ENCODE measurements at regions not wholly inside any gene's neighbourhood (a gene's known extent, or its start where the extent isn't known, plus 50 kb on each side); places are given as distances from the start of the nearest gene placed in this dataset.

- no peak overlapping the region for H2BK5ac ChIP-seq (ENCODE audit: low read depth, low read length, poor library complexity, severe bottlenecking)
- H2AFZ ChIP-seq (replicated peaks; ENCODE audit: low read length, poor library complexity) = no peak overlapping the region
- ChIA-PET CTCF (no interaction called here), POLR2A (ENCODE audit: unreplicated experiment) (interaction anchor here (0.6 kb wide), 1 partner anchor 9 kb away, joined by 7 read pairs; no protein-coding TSS in a partner anchor)
- no peak overlapping the region for H3K27ac ChIP-seq (ENCODE audit: insufficient read depth, low read length)
- H3K56ac ChIP-seq (ENCODE audit: extremely low read depth, insufficient read depth, low read length) = no peak overlapping the region
- intact Hi-C loops (cut with micrococcal nuclease) = no loop called here
- BruUV-seq (replicated peaks) = no TSS peak
- dilution Hi-C loops (cut with HindIII; ENCODE audit: low sequenced_read_pairs, unreplicated experiment) = no loop called here
- H3K4me1 ChIP-seq (ENCODE audit: control insufficient read depth, insufficient read depth, low read length) = no peaks in the 10 kb centered on the region
- ATAC-seq (ENCODE audit: low read depth) (no peak), DNase-seq (no peak)
- H3K14ac ChIP-seq (replicated peaks; ENCODE audit: low read depth, low read length) = no peak overlapping the region
- no peaks in the 10 kb centered on the region for H3K9me1 ChIP-seq (ENCODE audit: insufficient read depth, low read length)
- H4K5ac ChIP-seq (ENCODE audit: low read depth, low read length) = no peak overlapping the region
- H2AK9ac ChIP-seq (replicated peaks; ENCODE audit: low read depth, low read length, poor library complexity) = no peak overlapping the region
- H2AK5ac ChIP-seq (ENCODE audit: low read depth, low read length) = no peak overlapping the region
- H3K4ac ChIP-seq (ENCODE audit: low read depth, low read length) = no peak overlapping the region
- WGBS, 2 experiments (ENCODE audit: extremely low coverage in 2 of 2, insufficient read length in 1 of 2) = 57% methylated on average over 1 of the region's 3 CpGs; no CpG with 5 or more reads in 1 of the 2 experiments
- no peak overlapping the region for H4K8ac ChIP-seq (ENCODE audit: low read depth in 2 of 2, low read length in 2 of 2)
- in situ Hi-C loops (cut with MboI; ENCODE audit: low sequenced_read_pairs) = no loop called here
- H4K91ac ChIP-seq (ENCODE audit: insufficient read depth, low read depth, low read length) = no peak overlapping the region
- H2BK20ac ChIP-seq (ENCODE audit: low read depth, low read length) = no peak overlapping the region
- H3K23ac ChIP-seq (ENCODE audit: low read depth, low read length) = no peak overlapping the region
- H3K4me2 ChIP-seq (ENCODE audit: low read depth, low read length) = no peak overlapping the region
- H3K9ac ChIP-seq (ENCODE audit: low read depth, low read length) = no peak overlapping the region
- no peaks in the 10 kb centered on the region for H4K20me1 ChIP-seq (ENCODE audit: insufficient read depth, low read length)
- H2BK120ac ChIP-seq (ENCODE audit: low read depth, low read length) = no peak overlapping the region
- no peaks in the 10 kb centered on the region for H3K27me3 ChIP-seq (ENCODE audit: control insufficient read depth, insufficient read depth, low read length)
- H2BK15ac ChIP-seq (ENCODE audit: low read depth, low read length) = no peak overlapping the region
- H3K36me3 ChIP-seq (ENCODE audit: control insufficient read depth, insufficient read depth, low read length) = no peaks in the 10 kb centered on the region
- TF ChIP-seq CTCF (conservative IDR thresholded peaks at IDR 0.05; ENCODE audit: low read depth, low read length) = no peak
- TF ChIP-seq RAD21 (IDR thresholded peaks at IDR 0.05; ENCODE audit: low read length) = no peak
- TF ChIP-seq, protein P1, sequence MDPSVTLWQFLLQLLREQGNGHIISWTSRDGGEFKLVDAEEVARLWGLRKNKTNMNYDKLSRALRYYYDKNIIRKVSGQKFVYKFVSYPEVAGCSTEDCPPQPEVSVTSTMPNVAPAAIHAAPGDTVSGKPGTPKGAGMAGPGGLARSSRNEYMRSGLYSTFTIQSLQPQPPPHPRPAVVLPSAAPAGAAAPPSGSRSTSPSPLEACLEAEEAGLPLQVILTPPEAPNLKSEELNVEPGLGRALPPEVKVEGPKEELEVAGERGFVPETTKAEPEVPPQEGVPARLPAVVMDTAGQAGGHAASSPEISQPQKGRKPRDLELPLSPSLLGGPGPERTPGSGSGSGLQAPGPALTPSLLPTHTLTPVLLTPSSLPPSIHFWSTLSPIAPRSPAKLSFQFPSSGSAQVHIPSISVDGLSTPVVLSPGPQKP (IDR thresholded peaks at IDR 0.05; ENCODE audit: borderline replicate concordance, low read depth, low read length) = no peak
- no peak for TF ChIP-seq FOS (IDR thresholded peaks at IDR 0.05; ENCODE audit: low read depth, low read length)
- no peak for TF ChIP-seq MAFK (IDR thresholded peaks at IDR 0.05; ENCODE audit: low read depth, low read length)
- TF ChIP-seq CHD1 (IDR thresholded peaks at IDR 0.05; ENCODE audit: low read depth, low read length) = no peak
- no peak for TF ChIP-seq MAZ (IDR thresholded peaks at IDR 0.05; ENCODE audit: borderline replicate concordance, low read depth, low read length)
- TF ChIP-seq MXI1 (IDR thresholded peaks at IDR 0.05; ENCODE audit: borderline replicate concordance, low read depth, low read length) = no peak
- TF ChIP-seq POLR2A (IDR thresholded peaks at IDR 0.05; ENCODE audit: low read depth, low read length) = no peak
- TF ChIP-seq CEBPB (IDR thresholded peaks at IDR 0.05; ENCODE audit: low read depth, low read length) = no peak
- TF ChIP-seq BHLHE40 (IDR thresholded peaks at IDR 0.05; ENCODE audit: low read depth, low read length) = no peak
- TF ChIP-seq SMC3 (IDR thresholded peaks at IDR 0.05; ENCODE audit: low read depth, low read length) = no peak
- H3K4me3 ChIP-seq (ENCODE audit: insufficient read depth, low read depth, low read length) = no peak overlapping the region
- no peak overlapping the region for H3K18ac ChIP-seq (ENCODE audit: low read depth, low read length)
- H3K79me1 ChIP-seq (ENCODE audit: low read depth in 1 of 2, low read length in 2 of 2) = no peaks in the 10 kb centered on the region
- H3K9me3 ChIP-seq (ENCODE audit: control insufficient read depth, insufficient read depth, low read length) = no peaks in the 10 kb centered on the region
Measured at GRCh38 chr1:163758977-163759670, 437.4 kb downstream of the NUF2 start.

All from IMR-90 (cell line).